HG03066 (cell line): ENCODE measurements at regions not wholly inside any gene's neighbourhood (a gene's known extent, or its start where the extent isn't known, plus 50 kb on each side); places are given as distances from the start of the nearest gene placed in this dataset.
A peak's percentile ranks its signal among the peaks of the same experiment; 100 is the strongest.

Source experiments
- ATAC-seq: cut with Tn5 transposase; IDR thresholded peaks from one replicate; pipeline ENCODE4 v1.9.1; 2021; ENCODE audit warnings: low read depth; ENCODE audit not compliant: unreplicated experiment

DNA sequence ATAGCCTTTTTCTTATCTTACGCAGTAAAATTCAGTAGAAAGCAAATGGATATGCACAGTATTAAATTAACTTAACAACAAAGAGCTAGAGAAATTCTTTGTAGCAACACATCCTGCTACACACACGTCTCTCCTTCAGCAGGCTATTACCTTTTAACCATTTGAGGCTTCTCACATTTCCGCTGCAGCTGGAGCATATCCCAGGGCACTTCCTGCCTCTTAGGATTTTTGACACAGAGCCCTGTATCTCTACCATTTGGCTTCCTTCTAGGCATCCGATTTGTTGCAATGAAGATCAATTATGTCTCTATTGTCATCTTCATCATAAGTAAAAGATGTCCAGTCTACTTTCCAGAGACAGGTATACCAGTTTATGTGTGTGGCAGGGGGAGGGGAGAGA is 292.4 kb upstream of the CBLB start:
- no peak for ATAC-seq

GRCh38 chr3:106167728-106168127 is 298.9 kb upstream of the CBLB start:
- ATAC-seq: no peak

GRCh38 chr3:106168962-106169750 is 300.3 kb upstream of the CBLB start:
- no peak for ATAC-seq

GRCh38 chr3:106170636-106171035 is 301.8 kb upstream of the CBLB start:
- no peak for ATAC-seq

GRCh38 chr3:106172101-106172500 is 303.3 kb upstream of the CBLB start:
- ATAC-seq: no peak

DNA sequence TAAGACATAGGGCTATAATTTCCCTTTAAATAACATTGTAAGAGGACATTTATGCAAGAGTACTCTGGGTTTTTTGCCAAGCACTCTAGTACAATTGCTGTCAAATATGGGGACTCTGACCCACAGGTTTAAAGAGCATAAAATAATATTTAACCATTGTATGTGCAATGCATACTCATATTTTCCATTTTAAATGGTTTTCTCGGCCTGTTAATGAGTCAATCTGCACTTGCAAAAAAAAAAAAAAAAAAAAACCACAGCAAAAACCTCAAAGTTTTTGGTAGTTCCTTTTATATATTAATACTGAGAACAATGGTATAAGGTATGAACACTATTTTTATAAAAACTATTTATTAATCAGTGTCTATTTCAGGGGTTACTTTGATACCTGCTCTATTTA is 304.0 kb upstream of the CBLB start:
- ATAC-seq: peak; percentile 43

GRCh38 chr3:106175276-106175675 is 306.5 kb upstream of the CBLB start:
- ATAC-seq: no peak

DNA sequence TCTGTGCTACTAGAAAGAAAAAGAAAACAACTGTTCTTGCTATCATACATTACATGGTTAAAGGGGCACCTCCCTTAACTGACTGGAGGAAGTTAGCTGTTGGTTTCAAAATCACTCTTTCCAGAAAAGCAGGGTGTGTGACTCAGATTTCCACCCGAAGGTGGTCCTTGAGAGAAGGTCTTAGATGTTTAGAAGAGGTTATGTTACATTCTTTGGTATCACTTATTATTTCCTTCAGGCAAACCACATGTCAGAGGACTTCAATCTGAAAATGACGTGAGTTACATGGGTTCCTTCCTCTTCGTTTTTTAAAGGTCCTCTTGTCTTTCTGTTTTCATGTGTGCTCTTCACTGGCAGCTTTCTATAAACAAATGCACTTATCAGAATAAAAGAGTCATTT is 307.9 kb upstream of the CBLB start:
- ATAC-seq: peak; percentile 75

- no peak for ATAC-seq
Observed at GRCh38 chr3:106182950-106183511, 314.2 kb upstream of the CBLB start.

- peak; percentile 42 for ATAC-seq
Observed at GRCh38 chr3:106183762-106184391, 315.1 kb upstream of the CBLB start.

- peak; percentile 94 for ATAC-seq
Observed at GRCh38 chr3:106184540-106185457, 316.0 kb upstream of the CBLB start.

GRCh38 chr3:106185949-106186348 is 317.1 kb upstream of the CBLB start:
- ATAC-seq: no peak

DNA sequence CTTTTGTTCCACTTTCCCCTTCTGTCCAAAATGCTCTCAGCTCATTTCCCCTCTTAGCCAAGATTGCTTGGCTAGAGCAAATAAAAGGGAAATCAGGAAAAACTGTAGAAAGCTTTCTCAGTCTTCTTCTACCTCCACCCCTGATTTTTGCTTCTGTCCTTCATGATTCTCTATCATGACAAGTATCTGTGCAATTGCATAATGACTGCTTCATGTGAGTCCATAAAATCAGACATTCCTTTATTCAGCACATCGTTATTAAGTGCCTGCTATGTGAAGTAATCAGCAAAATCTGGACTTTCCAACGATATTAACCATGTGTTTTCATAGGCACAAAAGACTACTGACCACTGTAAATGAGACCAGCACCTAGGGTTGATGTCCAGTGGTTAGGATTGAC is 321.5 kb upstream of the CBLB start:
- ATAC-seq: no peak

- no peak for ATAC-seq
Observed at GRCh38 chr3:106191211-106191610, 322.4 kb upstream of the CBLB start.

DNA sequence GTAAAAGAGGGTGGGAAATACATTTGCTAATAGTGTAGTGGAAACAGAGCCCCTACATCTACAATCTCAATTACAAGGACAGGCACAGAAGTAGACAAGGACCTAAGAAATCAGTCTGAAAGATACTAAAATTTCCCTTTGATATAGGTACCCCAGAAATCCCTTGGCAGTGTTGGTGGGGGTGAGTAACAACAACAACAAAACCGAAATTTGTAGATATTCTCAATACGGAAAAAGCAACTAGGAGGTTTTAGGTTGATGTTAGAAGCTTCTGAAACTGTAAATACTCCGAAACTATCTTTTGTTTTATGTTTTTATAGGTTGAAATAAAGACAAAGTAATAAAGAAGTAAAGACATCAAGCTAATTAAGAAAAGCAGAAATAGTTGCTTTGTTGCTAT is 323.1 kb upstream of the CBLB start:
- no peak for ATAC-seq

GRCh38 chr3:106193876-106194275 is 325.1 kb upstream of the CBLB start:
- no peak for ATAC-seq

DNA sequence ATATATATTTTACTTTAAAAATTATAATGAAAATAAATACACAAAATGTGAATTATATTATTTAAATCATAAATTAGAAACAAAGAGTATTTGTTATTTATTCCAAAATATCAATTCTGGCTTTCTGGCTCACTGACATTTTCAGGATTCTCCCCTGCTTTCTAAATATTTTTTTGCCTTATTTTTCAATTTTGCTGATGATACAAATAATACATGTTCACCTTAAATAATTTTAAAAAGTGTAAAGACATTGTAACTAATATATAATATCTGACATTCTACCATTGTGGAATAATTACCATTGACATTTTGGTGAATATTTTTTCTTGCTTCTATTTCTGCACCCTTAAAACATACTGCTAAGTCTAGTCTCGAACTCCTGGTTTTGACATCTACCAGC is 325.9 kb upstream of the CBLB start:
- ATAC-seq: no peak

- ATAC-seq: no peak
Observed at GRCh38 chr3:106197532-106198194, 328.9 kb upstream of the CBLB start.

GRCh38 chr3:106204160-106204868 is 335.5 kb upstream of the CBLB start:
- ATAC-seq: no peak

- ATAC-seq: peak; percentile 84
Observed at GRCh38 chr3:106206146-106206545, 337.3 kb upstream of the CBLB start.
